IPS-NIHi7 (cell line): ENCODE measurements at regions not wholly inside any gene's neighbourhood (a gene's known extent, or its start where the extent isn't known, plus 50 kb on each side); places are given as distances from the start of the nearest gene placed in this dataset.

Experiments used
- DNase-seq: peaks from one replicate; pipeline ENCODE4 v3.0.0; 2012; ENCODE audit warnings: mixed read lengths; ENCODE audit errors: extremely low spot score

DNA sequence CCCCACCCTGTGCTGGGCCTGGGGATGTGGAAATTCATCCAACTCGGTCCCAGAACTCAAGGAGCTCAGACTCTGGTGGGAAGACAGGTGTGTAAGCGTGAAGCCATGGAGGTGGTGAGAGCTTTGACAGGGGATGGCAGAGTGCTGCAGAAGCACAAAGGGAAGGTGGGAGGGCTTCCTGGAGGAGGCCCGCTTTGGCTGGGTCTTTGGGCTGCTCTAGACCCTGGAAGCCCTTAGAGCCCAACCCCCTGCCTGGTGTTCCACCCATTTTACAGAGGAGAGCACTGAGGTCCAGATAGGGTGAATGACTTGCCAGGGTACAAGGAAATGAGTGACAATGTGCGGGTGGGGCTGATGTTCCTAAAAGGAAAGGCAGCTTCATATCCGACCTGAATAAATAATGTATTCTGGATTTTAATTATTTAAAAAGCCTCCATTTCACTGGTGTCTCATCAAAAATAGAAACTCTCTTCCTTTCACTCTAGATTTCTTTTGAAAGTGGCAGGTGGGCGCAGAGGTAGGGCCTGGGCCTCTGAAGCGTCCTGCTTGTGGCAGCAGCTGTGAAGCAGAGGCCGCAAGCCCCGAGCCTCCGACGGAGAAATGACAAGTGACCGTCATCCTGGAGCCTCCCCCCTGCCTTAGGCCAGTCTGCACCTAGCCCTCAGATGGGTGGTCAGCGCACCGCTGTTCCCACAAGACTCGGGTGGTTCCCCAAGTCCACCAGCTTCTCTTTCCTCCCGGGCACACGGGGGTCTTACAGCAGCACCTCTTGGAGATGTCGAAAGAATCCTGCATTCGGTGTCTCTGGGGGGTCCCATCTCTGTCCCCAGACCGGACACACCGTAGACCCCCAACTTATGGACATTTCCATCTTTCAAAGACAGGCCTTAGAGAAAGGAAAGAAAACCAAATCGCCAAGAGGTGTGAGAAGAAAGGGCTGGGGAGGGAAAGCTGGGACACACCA, 71.0 kb upstream of the TAF1B start:
- no peak for DNase-seq

- DNase-seq: no peak
Measured at GRCh38 chr2:9772999-9773902, 70.0 kb upstream of the TAF1B start.

DNA sequence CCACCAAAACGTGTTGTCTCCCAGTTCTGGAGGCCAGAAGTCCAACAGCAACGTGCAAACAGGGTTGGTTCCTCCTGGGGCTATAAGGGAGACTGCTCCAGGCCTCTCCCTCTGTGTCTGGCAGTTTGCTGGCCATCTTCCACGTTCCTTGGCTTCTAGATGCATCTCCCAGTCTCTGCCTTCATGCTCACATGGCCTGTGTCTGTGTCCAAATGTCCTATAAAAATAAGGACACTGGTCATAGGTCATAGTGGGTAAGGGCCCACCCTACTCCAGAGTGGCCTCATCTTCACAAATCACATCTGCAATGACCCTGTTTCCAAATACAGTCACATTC, 69.4 kb upstream of the TAF1B start:
- DNase-seq: no peak

DNA sequence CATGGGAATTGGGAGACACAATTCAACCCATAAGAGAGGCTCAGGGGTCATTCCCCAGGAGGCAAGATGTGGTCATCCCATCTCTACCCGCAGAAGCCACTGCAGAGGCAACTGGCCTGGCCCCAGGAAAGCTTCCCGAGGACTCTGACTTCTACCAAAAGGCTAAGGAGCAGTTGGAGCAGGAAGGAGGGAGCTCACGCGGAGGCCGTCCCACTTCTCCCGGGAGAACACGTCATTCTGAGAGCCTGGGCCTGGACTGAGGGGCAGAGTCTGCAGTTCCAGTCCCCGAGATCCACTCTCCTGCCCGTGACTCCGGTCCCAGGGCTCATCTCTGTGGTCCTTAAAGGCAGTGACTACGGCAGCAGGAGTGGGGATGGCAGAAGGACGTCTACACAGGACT, 69.0 kb upstream of the TAF1B start:
- no peak for DNase-seq

- DNase-seq: no peak
Measured at GRCh38 chr2:9775351-9775750, 67.9 kb upstream of the TAF1B start.

DNA sequence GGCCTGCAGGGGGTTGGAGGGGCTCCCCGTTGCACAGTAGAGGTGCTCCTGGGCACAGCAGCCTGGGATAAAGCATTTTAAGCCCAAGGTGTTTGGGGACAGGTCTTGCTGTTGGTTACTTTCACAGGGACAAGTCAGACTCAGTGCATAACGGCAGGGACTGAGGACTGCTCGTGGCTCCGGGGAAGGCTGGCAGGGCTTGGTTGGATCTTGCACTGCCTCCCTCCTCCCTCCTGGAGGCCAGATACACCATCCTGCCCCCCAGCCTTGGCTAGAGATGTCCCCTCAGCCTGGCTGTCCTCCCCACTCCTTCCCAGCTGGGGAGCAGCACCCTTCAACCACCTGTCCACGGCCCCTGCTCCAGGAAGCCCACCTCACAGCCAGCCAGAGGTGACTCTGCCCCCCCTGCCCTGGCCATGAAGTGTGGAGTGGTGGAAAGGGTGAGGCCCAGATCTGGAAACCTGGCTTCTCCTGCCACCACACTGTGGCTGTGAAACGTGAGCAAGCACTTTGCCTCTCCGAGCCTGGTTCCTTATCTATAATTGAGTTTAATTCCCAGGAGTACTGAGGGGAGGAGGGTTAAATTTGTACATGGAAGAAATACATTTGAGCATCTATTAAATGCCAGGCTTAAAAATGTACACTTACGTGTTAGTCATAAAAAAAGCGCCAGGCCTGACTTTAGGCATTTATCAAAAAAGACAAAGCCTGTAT, 67.1 kb upstream of the TAF1B start:
- DNase-seq: no peak

- no peak for DNase-seq
Measured at GRCh38 chr2:9777081-9777480, 66.2 kb upstream of the TAF1B start.

DNA sequence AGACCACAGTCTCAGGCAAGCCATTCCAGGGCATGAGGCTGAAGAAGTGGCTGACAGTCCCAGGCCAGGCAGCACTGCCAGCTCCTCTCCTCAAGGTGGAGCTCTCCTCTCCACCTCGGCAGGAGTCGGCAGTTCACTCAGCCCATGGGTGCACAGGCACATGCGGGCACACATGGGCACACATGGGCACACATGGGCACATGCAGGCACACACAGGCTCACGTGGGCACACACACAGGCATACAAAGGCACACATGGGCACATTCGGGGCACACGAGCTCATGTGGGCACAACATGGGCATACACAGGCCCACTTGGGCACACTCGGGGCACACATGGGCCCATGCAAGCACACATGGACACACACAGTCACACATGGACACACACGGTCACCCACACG, 65.3 kb upstream of the TAF1B start:
- DNase-seq: peak; percentile 73

GRCh38 chr2:9778471-9779316, 64.6 kb upstream of the TAF1B start:
- no peak for DNase-seq

DNA sequence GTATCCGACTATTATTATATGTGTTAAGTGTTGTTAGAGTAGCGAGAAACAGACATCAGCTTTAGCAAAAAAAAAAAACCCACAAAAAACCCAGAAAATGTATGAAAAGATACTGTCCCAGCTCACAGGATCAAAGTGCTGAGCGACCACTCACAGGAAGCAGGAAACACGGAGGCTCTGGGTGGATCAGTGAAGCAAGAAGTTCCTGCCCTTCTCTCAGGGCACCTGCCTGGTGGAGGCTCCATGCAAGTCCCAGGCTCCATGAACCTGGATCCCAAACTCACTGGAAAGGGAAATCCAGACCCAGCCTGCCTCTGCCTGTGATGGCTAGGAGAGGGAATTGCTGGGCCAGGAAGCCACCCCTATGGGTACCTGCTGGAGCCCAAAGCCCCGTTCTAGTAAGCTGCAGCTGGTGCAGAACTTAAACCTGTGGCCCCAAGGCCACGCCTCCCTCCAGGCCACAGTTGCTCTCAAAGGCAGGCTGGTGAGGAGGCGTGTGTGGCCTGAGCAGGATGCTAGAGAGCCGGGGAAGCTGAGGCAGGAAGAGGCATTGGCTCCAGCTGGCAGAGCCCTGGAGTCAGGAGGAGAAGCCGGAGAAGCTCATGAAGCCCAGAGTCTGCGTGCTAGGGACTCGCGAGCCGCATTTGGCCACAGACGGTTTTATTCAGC, 63.5 kb upstream of the TAF1B start:
- no peak for DNase-seq

DNA sequence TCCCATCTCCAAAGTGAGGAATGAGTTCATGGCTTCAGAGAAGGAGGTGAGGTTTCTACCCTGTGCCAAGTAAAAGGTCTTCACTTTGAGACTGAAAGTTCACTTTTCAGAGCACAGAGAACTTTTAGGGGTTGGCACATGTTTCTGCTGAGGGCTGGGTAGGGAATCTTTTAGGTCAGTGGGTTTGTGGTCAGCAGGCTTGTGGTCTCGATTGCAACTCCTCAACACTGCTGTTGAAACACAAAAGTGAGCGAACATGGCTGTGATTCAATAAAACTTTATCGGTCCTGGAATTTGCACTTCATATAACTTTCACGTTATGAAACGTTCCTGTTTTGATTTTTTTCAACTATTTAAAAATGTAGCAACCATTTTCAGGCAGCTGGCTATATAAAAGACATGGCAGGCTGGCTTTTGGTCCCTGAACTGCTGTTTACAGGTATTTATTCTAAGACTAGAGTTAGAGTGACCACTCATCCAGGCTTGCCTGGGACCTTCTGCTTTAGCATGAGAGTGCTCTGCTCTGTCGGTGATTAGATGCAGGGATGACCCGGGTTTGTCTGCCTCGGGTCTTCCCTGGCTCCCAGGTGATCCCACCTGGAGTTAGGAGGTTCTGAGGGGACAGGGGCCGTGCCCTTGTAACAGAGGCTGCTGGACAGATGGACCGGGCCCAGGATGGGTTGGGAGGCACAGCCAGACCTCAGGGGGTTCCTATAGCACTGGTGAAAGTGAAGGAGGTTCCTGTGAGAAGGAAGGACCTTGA, 62.7 kb upstream of the TAF1B start:
- no peak for DNase-seq

- no peak for DNase-seq
Measured at GRCh38 chr2:9781252-9781651, 62.0 kb upstream of the TAF1B start.

GRCh38 chr2:9782197-9782719, 61.0 kb upstream of the TAF1B start:
- no peak for DNase-seq

DNA sequence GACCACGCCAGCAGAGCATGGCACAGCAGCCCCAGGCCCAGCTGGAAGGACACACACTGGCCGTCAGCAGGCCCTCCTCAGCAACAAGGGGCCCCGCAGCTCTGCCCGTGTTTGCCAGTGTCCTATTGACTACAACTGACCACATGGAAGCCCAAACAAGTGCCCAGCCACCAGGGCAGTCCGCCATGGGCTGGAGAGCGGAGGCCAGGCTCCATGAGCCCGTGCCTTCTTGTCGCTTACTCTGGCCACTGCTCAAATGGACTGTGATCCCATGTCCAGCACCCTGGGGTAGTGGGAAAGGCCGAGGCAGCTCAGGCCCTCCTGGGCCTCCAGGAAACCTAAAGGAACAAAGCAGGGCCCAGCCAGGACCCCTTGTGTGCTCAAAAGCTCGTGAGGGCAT, 53.9 kb upstream of the TAF1B start:
- DNase-seq: no peak

DNA sequence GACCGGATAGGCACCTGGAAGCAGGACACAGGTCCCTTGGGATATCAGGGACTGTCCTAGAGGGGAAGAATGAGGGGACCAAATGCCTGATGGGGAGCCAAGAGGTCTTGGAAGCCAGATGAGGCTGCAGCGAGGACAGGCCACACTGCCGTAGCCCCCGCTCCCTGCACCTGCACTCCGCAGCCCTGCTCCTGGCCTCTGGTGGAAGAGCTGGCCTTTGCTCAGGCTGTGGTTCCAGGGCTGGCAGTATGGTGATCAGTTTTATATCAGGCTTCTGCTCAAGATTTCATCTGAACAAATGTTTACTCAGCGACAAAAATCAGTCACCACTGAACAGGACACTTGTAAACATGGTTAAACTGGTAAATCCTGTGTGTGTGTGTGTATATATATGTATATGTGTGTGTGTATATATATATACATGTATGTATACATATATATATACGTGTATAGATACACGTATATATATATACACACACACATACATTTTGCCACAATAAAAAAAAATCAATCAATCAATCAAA, 52.5 kb upstream of the TAF1B start:
- no peak for DNase-seq

DNA sequence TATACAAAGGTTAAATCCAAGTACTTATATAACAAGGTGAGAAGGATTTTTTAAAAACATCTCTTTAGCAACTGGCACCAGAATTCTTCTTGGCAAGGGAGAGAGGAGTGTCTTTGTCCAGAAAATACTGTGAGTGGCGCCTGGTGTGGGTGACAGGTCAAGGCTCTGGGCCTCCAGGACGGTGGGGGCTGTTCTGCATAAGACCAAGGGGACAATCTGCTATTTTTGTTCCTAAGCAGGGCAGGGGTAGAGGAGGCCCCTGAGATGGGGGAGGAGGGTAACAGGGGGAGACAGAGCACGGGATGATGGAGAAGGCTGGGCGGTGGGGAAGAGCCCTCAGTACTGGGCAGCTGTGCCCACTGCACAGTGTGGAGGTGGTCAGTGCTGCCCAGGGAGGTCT, 51.6 kb upstream of the TAF1B start:
- no peak for DNase-seq

DNA sequence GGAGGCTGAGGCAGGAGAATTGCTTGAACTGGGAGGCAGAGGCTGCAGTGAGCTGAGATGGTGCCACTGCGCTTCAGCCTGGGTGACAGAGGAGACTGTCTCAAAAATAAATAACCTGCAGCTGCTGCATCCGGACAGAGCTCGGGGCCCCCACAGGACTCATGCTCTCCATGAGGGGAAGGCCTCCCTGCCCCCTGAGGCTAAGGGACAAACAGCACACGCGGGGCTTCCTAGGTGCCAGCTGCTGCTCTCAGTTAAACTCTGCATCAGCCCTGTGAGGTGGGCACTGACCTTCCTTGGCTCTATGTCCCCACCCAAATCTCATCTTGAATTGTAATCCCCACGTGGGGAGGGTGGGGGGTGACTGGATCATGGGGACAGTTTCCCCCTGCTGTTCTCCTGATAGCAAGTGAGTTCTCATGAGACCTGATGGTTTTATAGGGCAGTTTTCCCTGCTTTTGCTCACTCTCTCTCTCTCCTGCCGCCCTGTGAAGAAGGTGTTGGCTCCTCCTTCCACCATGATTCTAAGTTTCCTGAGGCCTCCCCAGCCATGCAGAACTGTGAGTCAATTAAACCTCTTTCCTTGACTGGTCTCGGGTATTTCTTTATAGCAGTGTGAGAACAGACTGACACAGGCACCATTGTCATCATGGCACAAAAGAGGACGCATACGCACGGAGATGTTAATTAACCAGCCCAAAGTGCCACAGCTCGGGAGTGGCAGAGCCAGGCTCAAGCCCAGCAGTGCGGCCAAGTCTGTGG, 49.9 kb upstream of the TAF1B start:
- DNase-seq: no peak
